H9 (cell line): ENCODE measurements at regions not wholly inside any gene's neighbourhood (a gene's known extent, or its start where the extent isn't known, plus 50 kb on each side); places are given as distances from the start of the nearest gene placed in this dataset.

ENCODE experiments used
- DNase-seq: peaks from one replicate; pipeline ENCODE4 v3.0.0-alpha.2; 2017
- H2AFZ ChIP-seq: one replicate; pipeline ENCODE4 v1.6.1; 2013; ENCODE audit warnings: mild to moderate bottlenecking, low read length, control low read depth, moderate library complexity
- H2AK5ac ChIP-seq: 2 replicates; pipeline ENCODE4 v1.6.1; 2013; ENCODE audit warnings: low read length, control low read depth, mixed read lengths; ENCODE audit not compliant: insufficient read length
- H2BK120ac ChIP-seq: one replicate; pipeline ENCODE4 v1.6.1; 2013; ENCODE audit warnings: low read depth, mild to moderate bottlenecking, low read length, control low read depth, inconsistent platforms; ENCODE audit not compliant: poor library complexity, severe bottlenecking
- H2BK12ac ChIP-seq: 2 replicates; pipeline ENCODE4 v1.6.1; 2013; ENCODE audit warnings: low read length, control low read depth, mixed read lengths, low read depth; ENCODE audit not compliant: insufficient read length
- H2BK15ac ChIP-seq: 2 replicates; pipeline ENCODE4 v1.6.1; 2013; ENCODE audit warnings: low read depth, low read length, control low read depth
- H2BK20ac ChIP-seq: one replicate; pipeline ENCODE4 v1.6.1; 2013; ENCODE audit warnings: low read depth, mild to moderate bottlenecking, low read length, control low read depth, inconsistent platforms; ENCODE audit not compliant: poor library complexity, severe bottlenecking
- H2BK5ac ChIP-seq: 2 replicates; pipeline ENCODE4 v1.6.1; 2013; ENCODE audit warnings: low read length, control low read depth, mixed read lengths; ENCODE audit not compliant: insufficient read length
- H3K14ac ChIP-seq: 2 replicates; pipeline ENCODE4 v1.6.1; 2013; ENCODE audit warnings: low read length, control low read depth; ENCODE audit not compliant: insufficient read depth
- H3K18ac ChIP-seq: 2 replicates; pipeline ENCODE4 v1.6.1; 2013; ENCODE audit warnings: low read depth, mild to moderate bottlenecking, mixed read lengths, low read length, control low read depth; ENCODE audit not compliant: insufficient read length
- H3K23ac ChIP-seq: 2 replicates; pipeline ENCODE4 v1.6.1; 2013; ENCODE audit warnings: low read length, control low read depth, mixed read lengths, low read depth; ENCODE audit not compliant: insufficient read length
- H3K23me2 ChIP-seq: 2 replicates; pipeline ENCODE4 v1.6.1; 2013; ENCODE audit warnings: low read depth, mild to moderate bottlenecking, mixed read lengths, low read length, control low read depth; ENCODE audit not compliant: insufficient read length, poor library complexity, severe bottlenecking
- H3K27ac ChIP-seq: 2 replicates; pipeline ENCODE4 v1.5.1; 2013; ENCODE audit warnings: low read length, control low read depth, mixed read lengths, low read depth; ENCODE audit not compliant: insufficient read length
- H3K27me3 ChIP-seq: 2 replicates; pipeline ENCODE4 v1.6.1; 2013; ENCODE audit warnings: low read length, control low read depth, inconsistent platforms; ENCODE audit not compliant: insufficient read depth
- H3K4ac ChIP-seq: 2 replicates; pipeline ENCODE4 v1.6.1; 2013; ENCODE audit warnings: low read depth, mild to moderate bottlenecking, control low read depth, inconsistent platforms, low read length, moderate library complexity
- H3K4me1 ChIP-seq: 2 replicates; pipeline ENCODE4 v1.6.1; 2013; ENCODE audit warnings: low read length, control low read depth, inconsistent platforms; ENCODE audit not compliant: insufficient read depth
- H3K4me2 ChIP-seq: 2 replicates; pipeline ENCODE4 v1.6.1; 2013; ENCODE audit warnings: low read length, control low read depth, mixed read lengths; ENCODE audit not compliant: insufficient read length, insufficient read depth
- H3K56ac ChIP-seq: 2 replicates; pipeline ENCODE4 v1.6.1; 2013; ENCODE audit warnings: low read depth, mild to moderate bottlenecking, mixed read lengths, low read length, control low read depth; ENCODE audit not compliant: insufficient read length
- H3K79me1 ChIP-seq: 2 replicates; pipeline ENCODE4 v1.6.1; 2013; ENCODE audit warnings: low read depth, mild to moderate bottlenecking, moderate library complexity, low read length, control low read depth, inconsistent platforms; ENCODE audit not compliant: insufficient read depth, poor library complexity, severe bottlenecking
- H3K79me2 ChIP-seq: 2 replicates; pipeline ENCODE4 v1.6.1; 2013; ENCODE audit warnings: low read length, control low read depth, inconsistent platforms; ENCODE audit not compliant: insufficient read depth
- H3K9ac ChIP-seq: 2 replicates; pipeline ENCODE4 v1.6.1; 2013; ENCODE audit warnings: low read length, control low read depth, mixed read lengths; ENCODE audit not compliant: insufficient read length; ENCODE audit errors: extremely low read depth
- H3K9me3 ChIP-seq: one replicate; pipeline ENCODE4 v1.6.1; 2013; ENCODE audit warnings: low read depth, low read length, inconsistent platforms; ENCODE audit not compliant: control insufficient read depth
- H3T11ph ChIP-seq: one replicate; pipeline ENCODE4 v1.6.1; 2013; ENCODE audit warnings: mild to moderate bottlenecking, low read length, control low read depth, inconsistent platforms
- H4K20me1 ChIP-seq: one replicate; pipeline ENCODE4 v1.6.1; 2013; ENCODE audit not compliant: control insufficient read depth, insufficient read length, insufficient read depth
- H4K5ac ChIP-seq: 2 replicates; pipeline ENCODE4 v1.6.1; 2013; ENCODE audit warnings: low read depth, mild to moderate bottlenecking, mixed read lengths, low read length, control low read depth; ENCODE audit not compliant: insufficient read length
- H4K8ac ChIP-seq: replicated peaks from 2 replicates; pipeline ENCODE4 v1.6.1; 2013; ENCODE audit warnings: low read length, control low read depth, mixed read lengths, low read depth; ENCODE audit not compliant: insufficient read length
- H4K91ac ChIP-seq: 2 replicates; pipeline ENCODE4 v1.6.1; 2013; ENCODE audit warnings: low read depth, mild to moderate bottlenecking, moderate library complexity, mixed read lengths, low read length, control low read depth; ENCODE audit not compliant: insufficient read length
- H3K27ac Mint-ChIP-seq, 3 experiments: 2 replicates in 2 of 3; 3 replicates in 1 of 3; pipeline ENCODE4 v1.8.0; 2020 to 2021; ENCODE audit warnings: mixed read lengths in 3 of 3, mild to moderate bottlenecking in 1 of 3, moderate library complexity in 1 of 3
- H3K27me3 Mint-ChIP-seq: 2 replicates; pipeline ENCODE4 v1.8.0; 2021; ENCODE audit warnings: low read depth, mild to moderate bottlenecking, moderate library complexity, mixed read lengths
- H3K36me3 Mint-ChIP-seq, 3 experiments: 2 replicates in 2 of 3; 3 replicates in 1 of 3; pipeline ENCODE4 v1.8.0; 2020 to 2021; ENCODE audit warnings: low read depth in 3 of 3, mixed read lengths in 3 of 3; ENCODE audit not compliant: insufficient read depth in 1 of 3
- H3K4me1 Mint-ChIP-seq, 2 experiments: 2 replicates each; pipeline ENCODE4 v1.8.0; 2020; ENCODE audit warnings: mixed read lengths in 2 of 2
- H3K4me3 Mint-ChIP-seq, 2 experiments: 2 replicates in 1 of 2; 3 replicates in 1 of 2; pipeline ENCODE4 v1.8.0; 2020 to 2021; ENCODE audit warnings: mild to moderate bottlenecking in 2 of 2, mixed read lengths in 2 of 2, moderate library complexity in 1 of 2
- H3K9me3 Mint-ChIP-seq, 2 experiments: 2 replicates in 1 of 2; 3 replicates in 1 of 2; pipeline ENCODE4 v1.8.0; 2020; ENCODE audit warnings: mild to moderate bottlenecking in 2 of 2, mixed read lengths in 2 of 2, moderate library complexity in 1 of 2
- WGBS: extraction: QIAGEN DNeasy Blood & Tissue Kit; methylation state at CpG from one replicate; pipeline ENCODE4 v1.1.7; 2013; ENCODE audit warnings: missing lambda C conversion rate, low lambda C conversion rate, mixed read lengths; ENCODE audit not compliant: insufficient read length; ENCODE audit errors: extremely low coverage; 5-methylcytosine and 5-hydroxymethylcytosine counted together
- TF ChIP-seq, protein P1 (sequence below): fragments of 200-600 bp; sonication (generic); conservative IDR thresholded peaks from 3 replicates; pipeline ENCODE4 v1.8.0; 2021; ENCODE audit warnings: antibody characterized with exemption, mild to moderate bottlenecking

DNA sequence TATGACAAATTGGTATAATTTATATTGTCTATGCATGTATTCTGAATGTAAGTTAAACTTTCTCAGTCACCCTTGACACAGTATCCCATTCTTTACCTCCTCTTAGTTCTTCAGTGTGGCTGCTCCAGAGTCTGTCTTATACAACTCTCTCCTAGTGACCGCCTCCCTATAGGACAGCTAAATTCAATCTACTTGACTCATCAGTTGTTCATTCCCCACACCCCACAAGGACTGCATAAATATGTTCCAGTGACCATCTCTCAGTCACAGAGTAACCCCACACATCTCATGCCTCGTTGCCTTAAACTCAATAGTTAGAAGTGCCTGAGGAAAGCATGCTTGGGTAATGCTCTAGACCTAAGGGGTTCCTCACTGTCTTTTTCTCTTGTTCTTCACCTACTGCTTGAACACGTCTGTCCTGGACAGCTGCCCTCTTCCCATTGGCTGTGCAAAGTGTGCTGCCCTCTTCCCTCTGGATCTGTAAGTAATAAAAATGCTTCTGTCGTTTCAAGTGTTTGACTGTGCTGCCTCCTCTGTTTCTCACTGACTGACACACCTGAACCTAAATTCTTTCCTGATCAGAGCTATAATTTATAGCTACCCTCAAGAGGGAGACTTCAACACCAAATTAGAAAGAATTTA lies 494.6 kb upstream of the GRM3 start:
- TF ChIP-seq, protein P1, sequence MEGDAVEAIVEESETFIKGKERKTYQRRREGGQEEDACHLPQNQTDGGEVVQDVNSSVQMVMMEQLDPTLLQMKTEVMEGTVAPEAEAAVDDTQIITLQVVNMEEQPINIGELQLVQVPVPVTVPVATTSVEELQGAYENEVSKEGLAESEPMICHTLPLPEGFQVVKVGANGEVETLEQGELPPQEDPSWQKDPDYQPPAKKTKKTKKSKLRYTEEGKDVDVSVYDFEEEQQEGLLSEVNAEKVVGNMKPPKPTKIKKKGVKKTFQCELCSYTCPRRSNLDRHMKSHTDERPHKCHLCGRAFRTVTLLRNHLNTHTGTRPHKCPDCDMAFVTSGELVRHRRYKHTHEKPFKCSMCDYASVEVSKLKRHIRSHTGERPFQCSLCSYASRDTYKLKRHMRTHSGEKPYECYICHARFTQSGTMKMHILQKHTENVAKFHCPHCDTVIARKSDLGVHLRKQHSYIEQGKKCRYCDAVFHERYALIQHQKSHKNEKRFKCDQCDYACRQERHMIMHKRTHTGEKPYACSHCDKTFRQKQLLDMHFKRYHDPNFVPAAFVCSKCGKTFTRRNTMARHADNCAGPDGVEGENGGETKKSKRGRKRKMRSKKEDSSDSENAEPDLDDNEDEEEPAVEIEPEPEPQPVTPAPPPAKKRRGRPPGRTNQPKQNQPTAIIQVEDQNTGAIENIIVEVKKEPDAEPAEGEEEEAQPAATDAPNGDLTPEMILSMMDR, result no peak
- H3K56ac ChIP-seq, result no peak overlapping the region
- no peak overlapping the region for H2AK5ac ChIP-seq
- H4K5ac ChIP-seq, result no peak overlapping the region
- no peaks in the 10 kb centered on the region; a peak in 1 of 4 replicates for H3K4me1 Mint-ChIP-seq
- H2BK15ac ChIP-seq, result no peak overlapping the region
- H3K79me1 ChIP-seq, result no peaks in the 10 kb centered on the region
- H3K18ac ChIP-seq, result no peak overlapping the region
- H4K91ac ChIP-seq, result no peak overlapping the region
- no peaks in the 10 kb centered on the region for H3K9me3 ChIP-seq
- no peaks in the 10 kb centered on the region; the same call in 1 of the 2 replicates for H3K27me3 Mint-ChIP-seq
- WGBS, result no CpG with 5 or more reads among the region's 4 CpGs
- no peaks in the 10 kb centered on the region for H3K79me2 ChIP-seq
- no peak overlapping the region for H3K27ac ChIP-seq
- no peak overlapping the region for H3K4ac ChIP-seq
- H3K9ac ChIP-seq, result no peak overlapping the region
- H3K27ac Mint-ChIP-seq, result no peak overlapping the region
- no peak overlapping the region for H3T11ph ChIP-seq
- no peak overlapping the region for H3K4me3 Mint-ChIP-seq
- H4K20me1 ChIP-seq, result no peaks in the 10 kb centered on the region
- H2BK12ac ChIP-seq, result no peak overlapping the region
- no peaks in the 10 kb centered on the region for H3K23me2 ChIP-seq
- H3K27me3 ChIP-seq, result no peaks in the 10 kb centered on the region
- no peak overlapping the region for H3K14ac ChIP-seq
- H3K23ac ChIP-seq, result no peak overlapping the region
- H3K4me1 ChIP-seq, result no peaks in the 10 kb centered on the region
- no peak overlapping the region for H3K4me2 ChIP-seq
- H2BK5ac ChIP-seq, result no peak overlapping the region
- H3K36me3 Mint-ChIP-seq, result no peaks in the 10 kb centered on the region; a peak in 2 of 7 replicates
- H2BK20ac ChIP-seq, result no peak overlapping the region
- no peak overlapping the region for H2BK120ac ChIP-seq
- H2AFZ ChIP-seq, result no peak overlapping the region
- no peak overlapping the region for H4K8ac ChIP-seq
- no peak for DNase-seq
- no peaks in the 10 kb centered on the region; a peak in 2 of 5 replicates for H3K9me3 Mint-ChIP-seq
